ENCODE measurements at regions not wholly inside any gene's neighbourhood (a gene's known extent, or its start where the extent isn't known, plus 50 kb on each side); places are given as distances from the start of the nearest gene placed in this dataset.

DNA sequence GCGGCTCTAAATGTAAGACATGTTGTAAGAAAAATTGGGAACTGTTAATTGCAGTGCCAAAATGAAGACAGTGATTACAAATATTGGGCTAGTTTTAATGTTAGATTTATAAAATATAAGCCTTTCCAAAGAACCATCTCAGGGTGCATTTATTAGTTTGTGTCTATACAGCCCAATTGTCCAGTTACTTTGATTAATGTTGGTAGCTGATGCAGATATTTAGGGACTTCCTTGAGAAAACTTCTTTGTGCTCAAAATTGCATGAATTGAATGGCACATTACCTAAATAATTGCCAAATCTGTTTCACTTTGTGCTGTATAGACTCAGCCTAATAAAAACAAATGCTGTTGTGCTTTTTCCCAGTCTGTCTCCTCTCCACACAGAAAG is 83.7 kb downstream of the DAD1 start:
- TF ChIP-seq YY1 (IDR thresholded peaks at IDR 0.05; ENCODE audit: insufficient read depth, insufficient read length), result no peak
- no peak for TF ChIP-seq ZNF274 (IDR thresholded peaks at IDR 0.05; ENCODE audit: low read depth, low read length)

Data from NT2/D1 (cell line).